ENCODE measurements at regions not wholly inside any gene's neighbourhood (a gene's known extent, or its start where the extent isn't known, plus 50 kb on each side); places are given as distances from the start of the nearest gene placed in this dataset.

DNA sequence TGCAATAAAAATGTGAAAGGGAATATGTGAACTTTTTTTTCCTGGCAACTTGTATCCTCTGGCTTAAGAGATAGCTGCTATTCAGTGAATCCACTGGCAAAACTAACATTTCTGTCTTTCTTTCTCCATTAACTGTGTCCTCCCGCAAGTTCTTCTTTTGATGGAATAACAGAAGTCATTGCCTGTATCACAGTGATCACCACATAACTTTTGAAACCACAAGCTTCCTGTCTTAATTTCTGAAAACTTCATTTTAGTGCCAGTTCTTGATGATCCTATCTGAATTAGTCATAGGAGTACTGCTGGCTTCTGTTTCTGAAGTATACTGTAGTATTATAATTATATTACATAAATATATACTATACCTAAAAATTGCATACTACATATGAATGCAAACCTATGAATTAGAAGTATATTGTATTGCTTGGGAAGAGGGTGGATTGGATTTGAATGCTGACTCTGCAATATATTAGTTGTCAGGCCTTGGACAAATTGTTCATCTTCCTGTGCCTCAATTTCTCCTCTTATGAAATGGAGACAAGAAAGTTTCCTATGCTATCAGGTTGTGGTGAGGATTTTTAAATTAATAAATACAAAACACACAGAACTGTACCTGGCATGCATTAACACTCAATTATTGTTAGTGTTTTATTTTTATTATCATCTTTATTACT lies 441.6 kb downstream of the CETN3 start:
- no peak for DNase-seq
- Histone ChIP-seq H3K27me3 (ENCODE audit: control insufficient read depth in 1 of 2, insufficient read depth in 2 of 2, low read length in 1 of 2) (no peaks in the 10 kb centered on the region), H3K27ac (ENCODE audit: low read depth in 1 of 2, low read length in 2 of 2) (no peak overlapping the region), H3K4me1 (ENCODE audit: control insufficient read depth in 1 of 2, insufficient read depth in 2 of 2, low read length in 2 of 2) (peaks cover 2 to 4% of the 10 kb centered on the region in 2 donors), H3K4me3 (ENCODE audit: low read length in 2 of 2) (no peak overlapping the region), H3K36me3 (ENCODE audit: control insufficient read depth in 1 of 2, insufficient read depth in 2 of 2, low read length in 1 of 2) (no peaks in the 10 kb centered on the region), H3K9me3 (ENCODE audit: control insufficient read depth, low read length) (no peaks in the 10 kb centered on the region)
- 68 to 91% methylated on average over 1 of the region's 1 CpG for WGBS, 2 donors
- no peak for ATAC-seq (ENCODE audit: low FRiP score)
- intact Hi-C loops (cut with DNase I), result no loop called here

DNA sequence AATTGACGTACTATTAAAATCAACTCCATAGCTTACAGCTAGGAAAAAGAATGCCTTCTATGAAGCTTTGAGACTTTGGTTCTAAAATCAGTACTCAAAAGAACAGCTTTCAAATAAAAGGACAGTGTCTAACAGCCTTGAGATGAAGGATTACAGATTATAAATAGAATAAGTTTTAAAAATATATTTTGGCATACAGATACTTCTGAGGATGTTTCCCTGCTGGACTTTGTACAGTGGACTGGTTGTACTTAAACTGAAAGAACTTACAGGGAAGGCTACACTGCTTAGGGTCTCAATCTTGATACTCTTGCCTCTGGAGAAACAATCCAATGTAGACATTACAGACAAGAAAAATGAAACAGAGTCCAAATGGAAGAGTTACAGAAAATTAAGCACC lies 452.7 kb downstream of the CETN3 start:
- Histone ChIP-seq H3K4me1 (ENCODE audit: control insufficient read depth in 1 of 2, insufficient read depth in 2 of 2, low read length in 2 of 2) (peaks cover 0 to 2% of the 10 kb centered on the region in 2 donors), H3K36me3 (ENCODE audit: control insufficient read depth in 1 of 2, insufficient read depth in 2 of 2, low read length in 1 of 2) (no peaks in the 10 kb centered on the region), H3K27ac (ENCODE audit: low read depth in 1 of 2, low read length in 2 of 2) (peak overlapping the region in 1 of 2 donors; percentile 76), H3K27me3 (ENCODE audit: control insufficient read depth in 1 of 2, insufficient read depth in 2 of 2, low read length in 1 of 2) (no peaks in the 10 kb centered on the region), H3K4me3 (ENCODE audit: low read length in 2 of 2) (peak overlapping the region in 1 of 2 donors; percentile 69), H3K9me3 (ENCODE audit: control insufficient read depth, low read length) (no peaks in the 10 kb centered on the region)
- intact Hi-C loops (cut with DNase I), result no loop called here
- ATAC-seq (ENCODE audit: low FRiP score), result no peak
- no peak for DNase-seq
- WGBS, 2 donors, result 0 to 5% methylated on average over 1 of the region's 1 CpG

DNA sequence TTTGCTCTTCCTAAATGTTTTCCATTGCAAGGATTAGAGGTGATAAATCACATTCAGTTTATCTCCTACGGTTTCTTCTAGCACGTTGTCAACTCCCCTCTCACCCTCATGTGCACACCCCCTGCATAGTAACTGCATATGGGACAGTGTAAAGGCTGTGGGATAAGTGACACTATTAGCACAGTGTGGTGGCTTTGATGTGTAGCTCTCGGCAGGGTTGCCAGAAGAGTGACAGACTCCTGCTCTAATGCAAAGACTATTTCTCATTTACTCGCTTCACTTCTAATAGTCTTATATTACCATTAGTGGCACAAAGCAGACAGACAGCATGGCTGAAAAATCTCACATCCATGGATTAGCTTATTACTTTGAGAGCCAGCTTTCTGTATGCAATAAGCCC lies 454.6 kb downstream of the CETN3 start:
- H3K4me1 ChIP-seq (ENCODE audit: control insufficient read depth in 1 of 2, insufficient read depth in 2 of 2, low read length in 2 of 2), result peaks cover 0 to 2% of the 10 kb centered on the region in 2 donors
- H3K27me3 ChIP-seq (ENCODE audit: control insufficient read depth in 1 of 2, insufficient read depth in 2 of 2, low read length in 1 of 2), result no peaks in the 10 kb centered on the region
- no peak overlapping the region for H3K4me3 ChIP-seq (ENCODE audit: low read length in 2 of 2)
- no peaks in the 10 kb centered on the region for H3K36me3 ChIP-seq (ENCODE audit: control insufficient read depth in 1 of 2, insufficient read depth in 2 of 2, low read length in 1 of 2)
- intact Hi-C loops (cut with DNase I), result no loop called here
- ATAC-seq (ENCODE audit: low FRiP score) (no peak), DNase-seq (no peak)
- H3K27ac ChIP-seq (ENCODE audit: low read depth in 1 of 2, low read length in 2 of 2), result no peak overlapping the region
- WGBS, 2 donors, result 59 to 77% methylated on average over 4 of the region's 4 CpGs
- H3K9me3 ChIP-seq (ENCODE audit: control insufficient read depth, low read length), result no peaks in the 10 kb centered on the region

DNA sequence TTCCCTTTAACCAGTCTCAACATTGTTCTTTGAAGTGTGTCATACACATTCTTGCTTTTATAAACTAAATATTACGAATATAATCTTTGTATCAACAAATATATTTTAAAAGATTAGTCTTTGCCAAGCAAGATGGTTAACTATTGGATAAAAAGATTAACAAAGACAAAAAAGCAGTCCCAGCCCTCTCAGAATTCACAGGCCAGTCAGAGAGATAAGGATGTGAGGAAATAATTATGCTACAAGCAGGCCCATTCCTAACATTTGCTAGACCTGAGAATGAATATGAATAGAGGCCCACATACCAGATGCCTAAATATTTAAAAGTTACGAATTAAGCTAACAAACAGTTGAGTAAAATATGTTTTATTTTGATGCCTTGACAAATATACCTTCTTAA lies 457.7 kb downstream of the CETN3 start:
- no peak overlapping the region for H3K4me3 ChIP-seq (ENCODE audit: low read length in 2 of 2)
- H3K27me3 ChIP-seq (ENCODE audit: control insufficient read depth in 1 of 2, insufficient read depth in 2 of 2, low read length in 1 of 2), result no peaks in the 10 kb centered on the region
- no peak overlapping the region for H3K27ac ChIP-seq (ENCODE audit: low read depth in 1 of 2, low read length in 2 of 2)
- intact Hi-C loops (cut with DNase I), result no loop called here
- H3K9me3 ChIP-seq (ENCODE audit: control insufficient read depth, low read length), result no peaks in the 10 kb centered on the region
- peaks cover 0 to 2% of the 10 kb centered on the region in 2 donors for H3K4me1 ChIP-seq (ENCODE audit: control insufficient read depth in 1 of 2, insufficient read depth in 2 of 2, low read length in 2 of 2)
- DNase-seq (no peak), ATAC-seq (ENCODE audit: low FRiP score) (no peak)
- no peaks in the 10 kb centered on the region for H3K36me3 ChIP-seq (ENCODE audit: control insufficient read depth in 1 of 2, insufficient read depth in 2 of 2, low read length in 1 of 2)
- WGBS, 2 donors, result 31 to 35% methylated on average over 2 of the region's 2 CpGs

DNA sequence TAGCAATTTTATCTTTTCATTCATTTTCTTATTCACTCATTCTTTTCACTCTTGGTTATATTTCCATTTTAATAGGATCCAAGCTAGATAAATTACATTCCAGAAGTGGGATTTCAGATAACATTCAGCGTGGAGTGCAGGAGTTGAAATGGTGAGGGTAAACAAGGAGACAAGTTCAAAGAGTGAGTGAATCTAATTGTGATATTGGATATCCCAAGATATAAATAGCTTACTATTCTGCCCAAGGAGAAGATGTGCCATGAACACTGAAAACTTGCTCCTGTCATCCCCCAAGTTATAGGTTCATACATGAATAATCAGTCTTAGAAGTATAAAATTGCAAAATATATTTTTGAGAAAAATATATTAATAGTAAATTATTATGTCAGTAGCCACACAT lies 459.3 kb downstream of the CETN3 start:
- Histone ChIP-seq H3K27me3 (ENCODE audit: control insufficient read depth in 1 of 2, insufficient read depth in 2 of 2, low read length in 1 of 2) (no peaks in the 10 kb centered on the region), H3K9me3 (ENCODE audit: control insufficient read depth, low read length) (no peaks in the 10 kb centered on the region), H3K4me1 (ENCODE audit: control insufficient read depth in 1 of 2, insufficient read depth in 2 of 2, low read length in 2 of 2) (peaks cover 0 to 4% of the 10 kb centered on the region in 2 donors), H3K4me3 (ENCODE audit: low read length in 2 of 2) (no peak overlapping the region), H3K36me3 (ENCODE audit: control insufficient read depth in 1 of 2, insufficient read depth in 2 of 2, low read length in 1 of 2) (no peaks in the 10 kb centered on the region), H3K27ac (ENCODE audit: low read depth in 1 of 2, low read length in 2 of 2) (no peak overlapping the region)
- DNase-seq, result no peak
- intact Hi-C loops (cut with DNase I), result no loop called here
- no peak for ATAC-seq (ENCODE audit: low FRiP score)
- 41 to 58% methylated on average over 1 of the region's 1 CpG for WGBS, 2 donors

DNA sequence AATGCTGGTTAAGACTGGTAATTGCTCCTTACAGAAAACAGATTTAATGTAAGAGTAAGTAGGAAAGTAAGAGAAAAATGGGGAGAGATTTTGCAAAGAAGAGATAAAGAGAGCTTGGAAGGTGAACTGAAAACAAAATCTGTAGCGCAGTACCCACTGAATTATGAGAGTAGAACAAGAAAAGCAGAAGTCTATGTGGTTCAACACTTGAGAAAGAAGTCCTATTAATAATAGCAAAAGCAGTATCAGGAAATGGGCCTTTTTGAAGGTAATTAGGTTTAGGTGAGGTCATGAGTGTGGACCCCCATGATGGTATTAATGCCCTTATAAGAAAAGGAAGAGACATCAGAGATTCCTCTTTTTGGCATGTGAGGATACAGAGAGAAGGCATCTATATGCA lies 460.6 kb downstream of the CETN3 start:
- H3K9me3 ChIP-seq (ENCODE audit: control insufficient read depth, low read length), result no peaks in the 10 kb centered on the region
- H3K36me3 ChIP-seq (ENCODE audit: control insufficient read depth in 1 of 2, insufficient read depth in 2 of 2, low read length in 1 of 2), result no peaks in the 10 kb centered on the region
- DNase-seq (no peak), ATAC-seq (ENCODE audit: low FRiP score) (no peak)
- H3K4me3 ChIP-seq (ENCODE audit: low read length in 2 of 2), result no peak overlapping the region
- peaks cover 0 to 2% of the 10 kb centered on the region in 2 donors for H3K4me1 ChIP-seq (ENCODE audit: control insufficient read depth in 1 of 2, insufficient read depth in 2 of 2, low read length in 2 of 2)
- no peaks in the 10 kb centered on the region for H3K27me3 ChIP-seq (ENCODE audit: control insufficient read depth in 1 of 2, insufficient read depth in 2 of 2, low read length in 1 of 2)
- intact Hi-C loops (cut with DNase I), result no loop called here
- 93 to 100% methylated on average over 1 of the region's 1 CpG for WGBS, 2 donors
- no peak overlapping the region for H3K27ac ChIP-seq (ENCODE audit: low read depth in 1 of 2, low read length in 2 of 2)

DNA sequence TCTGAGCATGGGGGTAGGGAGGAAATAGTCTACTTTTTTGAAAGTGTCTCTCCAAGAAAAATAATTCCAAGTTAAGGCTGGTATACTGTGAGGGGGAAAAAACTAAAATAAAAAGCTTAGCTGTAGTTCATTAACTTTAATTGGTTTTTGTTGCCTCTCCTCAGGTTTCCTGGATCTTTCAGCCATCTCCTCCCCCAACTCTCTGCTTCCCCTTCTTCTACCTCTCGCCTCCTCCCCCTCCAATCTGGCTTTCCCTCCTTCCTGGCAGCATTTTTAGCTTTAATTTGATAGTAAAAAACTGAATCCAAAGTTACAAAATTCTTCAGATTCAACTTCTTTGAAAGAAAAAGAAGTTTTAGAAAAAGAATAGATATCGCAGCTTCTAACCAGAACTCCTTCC lies 462.6 kb downstream of the CETN3 start:
- DNase-seq (no peak), ATAC-seq (ENCODE audit: low FRiP score) (peak; percentile 54)
- Histone ChIP-seq H3K27me3 (ENCODE audit: control insufficient read depth in 1 of 2, insufficient read depth in 2 of 2, low read length in 1 of 2) (no peaks in the 10 kb centered on the region), H3K4me1 (ENCODE audit: control insufficient read depth in 1 of 2, insufficient read depth in 2 of 2, low read length in 2 of 2) (peaks cover 0 to 2% of the 10 kb centered on the region in 2 donors), H3K27ac (ENCODE audit: low read depth in 1 of 2, low read length in 2 of 2) (peak overlapping the region in 1 of 2 donors; percentile 87), H3K36me3 (ENCODE audit: control insufficient read depth in 1 of 2, insufficient read depth in 2 of 2, low read length in 1 of 2) (no peaks in the 10 kb centered on the region), H3K4me3 (ENCODE audit: low read length in 2 of 2) (no peak overlapping the region), H3K9me3 (ENCODE audit: control insufficient read depth, low read length) (no peaks in the 10 kb centered on the region)
- intact Hi-C loops (cut with DNase I), result no loop called here
- 3% methylated on average over 2 of the region's 2 CpGs for WGBS, 2 donors

DNA sequence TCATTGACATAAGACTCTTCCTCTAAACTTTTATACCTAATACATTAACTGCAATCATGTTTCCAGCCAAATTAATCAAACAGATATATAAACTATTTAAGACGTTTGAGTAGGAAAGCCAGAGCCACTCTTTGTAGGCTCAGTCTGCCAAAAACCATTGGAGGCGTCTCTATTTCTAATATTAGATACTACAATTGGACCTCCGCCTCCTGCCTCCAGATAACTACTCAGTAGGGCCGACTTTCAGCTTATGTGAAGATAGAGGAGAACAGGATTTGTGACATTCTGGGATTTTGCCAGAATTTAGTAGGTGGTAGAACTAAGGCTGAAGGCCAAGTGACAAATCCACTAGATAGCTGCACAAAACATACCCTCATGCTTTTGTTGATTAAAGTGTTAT lies 463.0 kb downstream of the CETN3 start:
- no peak overlapping the region for H3K4me3 ChIP-seq (ENCODE audit: low read length in 2 of 2)
- H3K27me3 ChIP-seq (ENCODE audit: control insufficient read depth in 1 of 2, insufficient read depth in 2 of 2, low read length in 1 of 2), result no peaks in the 10 kb centered on the region
- peak overlapping the region in 1 of 2 donors; percentile 43 for H3K27ac ChIP-seq (ENCODE audit: low read depth in 1 of 2, low read length in 2 of 2)
- no peaks in the 10 kb centered on the region for H3K36me3 ChIP-seq (ENCODE audit: control insufficient read depth in 1 of 2, insufficient read depth in 2 of 2, low read length in 1 of 2)
- intact Hi-C loops (cut with DNase I), result no loop called here
- ATAC-seq (ENCODE audit: low FRiP score) (peak; percentile 50), DNase-seq (no peak)
- 3 to 6% methylated on average over 4 of the region's 4 CpGs for WGBS, 2 donors
- H3K9me3 ChIP-seq (ENCODE audit: control insufficient read depth, low read length), result no peaks in the 10 kb centered on the region
- peaks cover 0 to 2% of the 10 kb centered on the region in 2 donors for H3K4me1 ChIP-seq (ENCODE audit: control insufficient read depth in 1 of 2, insufficient read depth in 2 of 2, low read length in 2 of 2)

DNA sequence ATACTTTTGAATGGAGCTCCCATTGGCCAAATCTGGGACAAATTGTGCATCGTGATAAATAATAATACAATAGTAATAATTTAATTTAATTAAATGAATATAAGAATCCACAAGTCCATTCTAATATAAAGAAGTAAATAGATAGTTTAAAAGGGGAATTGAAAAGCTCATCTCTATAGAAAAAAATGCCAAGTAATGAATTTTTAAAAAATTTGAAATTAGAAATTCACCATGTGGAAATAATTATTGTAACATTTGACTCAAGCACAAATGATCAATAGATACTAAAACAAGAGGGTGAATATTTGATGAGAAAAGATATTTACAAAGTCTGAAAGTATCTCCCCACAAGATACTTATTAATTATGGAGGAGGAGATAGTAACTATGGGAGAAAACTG lies 467.4 kb downstream of the CETN3 start:
- intact Hi-C loops (cut with DNase I), result no loop called here
- no peak overlapping the region for H3K4me3 ChIP-seq (ENCODE audit: low read length in 2 of 2)
- no peaks in the 10 kb centered on the region for H3K27me3 ChIP-seq (ENCODE audit: control insufficient read depth in 1 of 2, insufficient read depth in 2 of 2, low read length in 1 of 2)
- peaks cover 0 to 2% of the 10 kb centered on the region in 2 donors for H3K4me1 ChIP-seq (ENCODE audit: control insufficient read depth in 1 of 2, insufficient read depth in 2 of 2, low read length in 2 of 2)
- DNase-seq, result no peak
- no peak for ATAC-seq (ENCODE audit: low FRiP score)
- no peaks in the 10 kb centered on the region for H3K36me3 ChIP-seq (ENCODE audit: control insufficient read depth in 1 of 2, insufficient read depth in 2 of 2, low read length in 1 of 2)
- 97 to 98% methylated on average over 1 of the region's 1 CpG for WGBS, 2 donors
- H3K27ac ChIP-seq (ENCODE audit: low read depth in 1 of 2, low read length in 2 of 2), result no peak overlapping the region
- no peaks in the 10 kb centered on the region for H3K9me3 ChIP-seq (ENCODE audit: control insufficient read depth, low read length)
